CD4-positive, alpha-beta T cell (primary cell): ENCODE measurements at regions not wholly inside any gene's neighbourhood (a gene's known extent, or its start where the extent isn't known, plus 50 kb on each side); places are given as distances from the start of the nearest gene placed in this dataset.

Experiments
- ATAC-seq: fragments of 200-7000 bp; cut with Tn5 transposase; one replicate; pipeline ENCODE4 v1.10.0; 2022; ENCODE audit warnings: mild to moderate bottlenecking; ENCODE audit not compliant: poor library complexity
- CTCF ChIA-PET: fragments of 350-600 bp; sonication (Branson Sonifier 250); formaldehyde crosslinking; loops from one replicate; lab custom pipeline; 2021; ENCODE audit warnings: antibody characterized with exemption, inconsistent platforms; lab: Charles Lee
- POLR2A ChIA-PET: fragments of 350-600 bp; sonication (Branson Sonifier 250); formaldehyde crosslinking; loops from one replicate; lab custom pipeline; 2021; ENCODE audit warnings: antibody characterized with exemption, inconsistent platforms; lab: Charles Lee
- DNase-seq, 14 experiments: peaks; one replicate each; pipeline ENCODE4 v3.0.0-alpha.2; 2013 to 2020; ENCODE audit warnings: mixed read lengths in 2 of 14
- H3K27ac ChIP-seq, 2 donors: one replicate each; pipeline versions ENCODE4 v1.5.1 to v1.7.0; 2013; ENCODE audit warnings: low read length in 2 of 2, low read depth in 1 of 2, mild to moderate bottlenecking in 1 of 2
- H3K27me3 ChIP-seq, 2 experiments: 1 replicate in 1 of 2; 2 replicates in 1 of 2; pipeline versions ENCODE4 v1.6.1 to v1.7.0; 2013; ENCODE audit warnings: low read length in 2 of 2, control low read depth in 1 of 2, mild to moderate bottlenecking in 1 of 2, moderate library complexity in 1 of 2; ENCODE audit not compliant: insufficient read depth in 2 of 2, control insufficient read depth in 1 of 2
- H3K36me3 ChIP-seq: one replicate; pipeline ENCODE4 v1.6.1; 2013; ENCODE audit warnings: low read length, control low read depth; ENCODE audit not compliant: insufficient read depth
- H3K4me1 ChIP-seq: one replicate; pipeline ENCODE4 v1.6.1; 2013; ENCODE audit warnings: low read length, control low read depth; ENCODE audit not compliant: insufficient read depth
- H3K4me3 ChIP-seq: one replicate; pipeline ENCODE4 v1.5.1; 2013; ENCODE audit warnings: mild to moderate bottlenecking, low read length, moderate library complexity
- H3K9me3 ChIP-seq, 2 experiments: 1 replicate in 1 of 2; 2 replicates in 1 of 2; pipeline versions ENCODE4 v1.6.1 to v1.7.0; 2013; ENCODE audit warnings: low read length in 2 of 2, mild to moderate bottlenecking in 2 of 2, control low read depth in 1 of 2, moderate library complexity in 1 of 2; ENCODE audit not compliant: control insufficient read depth in 1 of 2, insufficient read depth in 1 of 2
- H3K27ac Mint-ChIP-seq: one replicate; pipeline ENCODE4 v1.8.0; 2020; ENCODE audit warnings: mixed read lengths
- H3K27me3 Mint-ChIP-seq: one replicate; pipeline ENCODE4 v1.8.0; 2021; ENCODE audit warnings: mixed read lengths
- H3K36me3 Mint-ChIP-seq: one replicate; pipeline ENCODE4 v1.8.0; 2021; ENCODE audit warnings: low read depth, mixed read lengths
- H3K4me1 Mint-ChIP-seq: one replicate; pipeline ENCODE4 v1.8.0; 2021; ENCODE audit warnings: low read depth, mixed read lengths
- H3K4me3 Mint-ChIP-seq: one replicate; pipeline ENCODE4 v1.8.0; 2020; ENCODE audit warnings: mild to moderate bottlenecking, mixed read lengths
- H3K9me3 Mint-ChIP-seq: one replicate; pipeline ENCODE4 v1.8.0; 2020; ENCODE audit warnings: mixed read lengths
- intact Hi-C, 2 experiments: fragments of 100-400 bp; cut with DNase I in 1 of 2; cut with micrococcal nuclease in 1 of 2; formaldehyde crosslinking; loops; one replicate each; pipeline versions ENCODE4 v1.15.1 to v1.9.0; 2023 to 2025; cut with DNase I, micrococcal nuclease
- TF ChIP-seq, protein P1 (sequence below): fragments of 200-600 bp; IDR thresholded peaks from one replicate; pipeline ENCODE4 v1.8.0; 2022; ENCODE audit warnings: antibody characterized with exemption, mild to moderate bottlenecking

DNA sequence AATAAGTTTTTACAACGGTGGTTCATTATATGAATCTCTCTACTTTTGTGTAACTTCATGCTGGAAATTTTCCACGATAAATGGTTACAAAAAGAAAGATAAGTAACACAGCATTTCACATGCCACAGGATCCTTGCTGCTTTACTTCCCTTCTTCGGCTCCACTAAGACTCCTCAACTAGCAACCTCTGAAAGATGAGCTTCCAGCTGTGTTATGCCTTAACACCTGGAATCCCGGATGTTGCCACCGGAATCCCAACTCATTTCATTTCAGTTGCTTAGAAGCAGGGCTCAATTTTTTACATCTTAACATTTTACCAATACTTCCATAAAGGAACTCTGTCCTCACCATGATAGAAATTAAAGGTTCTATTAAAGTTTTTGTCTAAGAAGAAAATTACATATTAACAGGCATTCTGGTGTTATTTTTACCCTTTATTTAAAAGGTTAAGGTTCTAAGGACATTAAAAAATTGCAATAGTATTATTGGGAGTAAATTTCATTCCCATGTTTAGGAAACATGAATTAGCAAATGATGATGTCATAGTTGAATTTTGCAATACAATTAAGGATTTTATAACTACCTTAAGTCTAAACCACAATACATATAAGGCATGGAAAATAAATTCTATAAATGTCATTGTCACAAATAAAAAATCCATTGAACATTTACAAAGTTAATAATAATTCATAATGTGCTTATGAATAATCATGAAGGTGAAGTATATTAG, 57.1 kb upstream of the IL6 start:
- Mint-ChIP-seq H3K4me1 (peaks cover 28% of the 10 kb centered on the region), H3K9me3 (no peaks in the 10 kb centered on the region), H3K4me3 (no peak overlapping the region), H3K27ac (no peak overlapping the region), H3K27me3 (peaks cover 6% of the 10 kb centered on the region), H3K36me3 (no peaks in the 10 kb centered on the region)
- CTCF ChIA-PET, result interaction anchor here (1.0 kb wide), 1 partner anchor 11 kb away, joined by 4 read pairs; no protein-coding TSS in a partner anchor
- Histone ChIP-seq H3K9me3 (peaks cover 0 to 9% of the 10 kb centered on the region in 2 experiments), H3K4me3 (no peak overlapping the region), H3K27me3 (no peaks in the 10 kb centered on the region), H3K27ac (no peak overlapping the region), H3K36me3 (no peaks in the 10 kb centered on the region), H3K4me1 (peaks cover 7% of the 10 kb centered on the region)
- POLR2A ChIA-PET, result interaction anchor here (1.3 kb wide), 1 partner anchor 10 kb away, joined by 3 read pairs; no protein-coding TSS in a partner anchor
- DNase-seq (no peak), ATAC-seq (no peak)
- TF ChIP-seq, protein P1, sequence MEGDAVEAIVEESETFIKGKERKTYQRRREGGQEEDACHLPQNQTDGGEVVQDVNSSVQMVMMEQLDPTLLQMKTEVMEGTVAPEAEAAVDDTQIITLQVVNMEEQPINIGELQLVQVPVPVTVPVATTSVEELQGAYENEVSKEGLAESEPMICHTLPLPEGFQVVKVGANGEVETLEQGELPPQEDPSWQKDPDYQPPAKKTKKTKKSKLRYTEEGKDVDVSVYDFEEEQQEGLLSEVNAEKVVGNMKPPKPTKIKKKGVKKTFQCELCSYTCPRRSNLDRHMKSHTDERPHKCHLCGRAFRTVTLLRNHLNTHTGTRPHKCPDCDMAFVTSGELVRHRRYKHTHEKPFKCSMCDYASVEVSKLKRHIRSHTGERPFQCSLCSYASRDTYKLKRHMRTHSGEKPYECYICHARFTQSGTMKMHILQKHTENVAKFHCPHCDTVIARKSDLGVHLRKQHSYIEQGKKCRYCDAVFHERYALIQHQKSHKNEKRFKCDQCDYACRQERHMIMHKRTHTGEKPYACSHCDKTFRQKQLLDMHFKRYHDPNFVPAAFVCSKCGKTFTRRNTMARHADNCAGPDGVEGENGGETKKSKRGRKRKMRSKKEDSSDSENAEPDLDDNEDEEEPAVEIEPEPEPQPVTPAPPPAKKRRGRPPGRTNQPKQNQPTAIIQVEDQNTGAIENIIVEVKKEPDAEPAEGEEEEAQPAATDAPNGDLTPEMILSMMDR, result no peak
- intact Hi-C loops, result no loop called here

DNA sequence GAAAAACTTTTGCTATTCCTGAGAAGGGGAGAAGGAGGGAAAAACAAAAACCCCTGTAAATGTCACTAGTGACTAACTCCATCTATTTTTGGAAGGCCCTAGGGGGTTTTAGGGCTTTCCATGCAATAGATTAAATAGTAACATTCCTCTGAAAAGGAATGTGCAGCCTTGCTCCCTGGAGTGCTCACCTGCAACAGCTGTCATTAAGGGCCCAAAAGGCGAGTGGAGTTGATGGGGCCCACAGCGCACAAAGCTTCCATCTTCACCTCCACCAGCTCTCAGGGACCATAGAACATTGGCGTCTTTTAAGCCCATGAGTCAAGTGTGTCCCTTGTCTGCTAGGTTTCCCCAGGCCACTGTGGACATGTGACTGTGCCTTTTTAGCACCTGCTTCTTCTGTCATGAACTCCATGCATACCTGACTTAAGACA, 58.0 kb upstream of the IL6 start:
- Mint-ChIP-seq H3K9me3 (no peaks in the 10 kb centered on the region), H3K27me3 (peaks cover 6% of the 10 kb centered on the region), H3K27ac (no peak overlapping the region), H3K4me1 (peaks cover 23% of the 10 kb centered on the region), H3K36me3 (no peaks in the 10 kb centered on the region), H3K4me3 (no peak overlapping the region)
- Histone ChIP-seq H3K36me3 (no peaks in the 10 kb centered on the region), H3K27me3 (no peaks in the 10 kb centered on the region), H3K9me3 (peaks cover 0 to 9% of the 10 kb centered on the region in 2 experiments), H3K27ac (no peak overlapping the region), H3K4me3 (no peak overlapping the region), H3K4me1 (peaks cover 3% of the 10 kb centered on the region)
- intact Hi-C loops, result no loop called here
- ChIA-PET CTCF (interaction anchor here (1.0 kb wide), 1 partner anchor 12 kb away, joined by 4 read pairs; no protein-coding TSS in a partner anchor), POLR2A (interaction anchor here (1.3 kb wide), 1 partner anchor 10 kb away, joined by 3 read pairs; no protein-coding TSS in a partner anchor)
- DNase-seq (no peak), ATAC-seq (no peak)
- TF ChIP-seq, protein P1, result no peak

DNA sequence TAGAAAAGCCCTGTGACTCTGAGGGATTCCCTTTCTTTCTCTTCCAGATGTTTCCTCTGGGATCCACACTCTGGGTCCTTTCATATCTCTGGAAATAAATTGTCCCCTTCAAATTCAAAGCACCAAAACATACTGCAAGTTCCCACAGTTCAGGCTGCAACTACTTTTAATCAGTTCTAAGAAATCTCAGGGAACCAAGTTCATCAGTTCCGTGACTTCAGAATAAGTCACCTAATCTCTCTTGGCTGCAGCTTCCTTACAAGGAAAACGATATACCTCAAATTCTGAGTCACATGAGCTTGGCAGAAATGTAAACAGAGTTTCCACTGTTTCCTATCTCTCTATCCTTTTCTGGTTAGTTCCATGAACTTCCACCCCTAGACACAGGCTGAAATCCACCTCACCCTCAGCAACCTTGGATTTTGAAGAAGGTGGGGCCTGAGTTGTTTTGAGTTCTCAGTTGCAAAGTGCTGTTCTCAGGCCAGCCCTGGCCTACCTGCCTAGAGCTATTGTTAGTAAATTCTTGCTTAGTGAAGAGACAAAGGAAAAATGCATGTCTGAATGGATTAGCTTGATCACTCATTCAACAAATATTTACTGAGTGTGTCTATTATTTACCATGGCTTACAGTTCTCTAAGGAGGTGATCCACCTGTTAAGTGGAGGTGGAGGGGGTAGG, 59.3 kb upstream of the IL6 start:
- no peak overlapping the region for H3K4me3 ChIP-seq
- CTCF ChIA-PET, result no interaction called here
- H3K36me3 ChIP-seq, result no peaks in the 10 kb centered on the region
- H3K27me3 ChIP-seq, result no peaks in the 10 kb centered on the region
- TF ChIP-seq, protein P1, result no peak
- intact Hi-C loops, result no loop called here
- ATAC-seq, result no peak
- H3K27me3 Mint-ChIP-seq, result peaks cover 6% of the 10 kb centered on the region
- H3K4me1 Mint-ChIP-seq, result peaks cover 10% of the 10 kb centered on the region
- POLR2A ChIA-PET, result no interaction called here
- peaks cover 3% of the 10 kb centered on the region for H3K4me1 ChIP-seq
- peaks cover 0 to 9% of the 10 kb centered on the region in 2 experiments for H3K9me3 ChIP-seq
- H3K27ac Mint-ChIP-seq, result no peak overlapping the region
- H3K27ac ChIP-seq, result no peak overlapping the region
- no peaks in the 10 kb centered on the region for H3K36me3 Mint-ChIP-seq
- no peak overlapping the region for H3K4me3 Mint-ChIP-seq
- DNase-seq, result no peak
- H3K9me3 Mint-ChIP-seq, result no peaks in the 10 kb centered on the region
